ENCODE measurements at regions not wholly inside any gene's neighbourhood (a gene's known extent, or its start where the extent isn't known, plus 50 kb on each side); places are given as distances from the start of the nearest gene placed in this dataset.
"Not testable (repeated sequence)": the region's sequence is repeated elsewhere in the genome, so short reads cannot be mapped to it uniquely, and the experiment has no call there.

DNA sequence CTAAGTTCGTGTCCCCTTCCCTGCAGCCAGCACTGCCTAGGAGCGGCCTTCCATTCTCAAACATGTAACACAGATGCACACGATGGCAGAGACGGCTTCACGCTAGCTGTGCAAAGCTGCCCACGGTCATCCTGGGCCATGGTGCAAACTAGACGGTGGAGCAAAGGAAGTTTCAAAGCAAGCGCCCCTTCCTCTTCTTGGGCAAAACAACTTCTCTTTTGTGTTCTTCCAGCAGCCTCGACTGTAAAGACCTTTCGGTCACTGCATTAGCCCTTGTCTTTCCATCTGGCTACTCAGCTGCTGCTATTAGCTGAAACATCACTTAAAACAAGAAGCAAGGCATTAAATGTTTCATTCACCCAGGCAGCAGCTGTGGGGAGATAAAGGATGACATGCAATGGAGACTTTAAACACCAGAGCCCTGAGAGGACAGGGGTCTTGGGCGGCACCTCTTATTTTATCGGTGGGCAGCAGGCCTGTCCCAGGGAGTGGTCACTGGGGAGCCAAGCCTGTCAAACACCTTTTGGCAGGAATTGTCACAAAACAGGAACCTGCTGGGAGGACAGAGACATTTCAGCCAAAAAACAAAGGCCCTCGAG, 214.8 kb downstream of the KLF6 start:
- no peak overlapping the region for H3K4me3 ChIP-seq (ENCODE audit: low read depth in 1 of 2, low read length in 2 of 2)
- H3K9me3 ChIP-seq (ENCODE audit: control insufficient read depth in 1 of 2, low read length in 2 of 2): no peaks in the 10 kb centered on the region
- H3K4me1 ChIP-seq (ENCODE audit: control insufficient read depth in 1 of 2, insufficient read depth in 2 of 2, low read length in 2 of 2): no peaks in the 10 kb centered on the region
- no peaks in the 10 kb centered on the region for H3K27me3 ChIP-seq (ENCODE audit: control insufficient read depth in 1 of 2, insufficient read depth in 2 of 2, low read length in 2 of 2)
- no peak overlapping the region for H3K9ac ChIP-seq (ENCODE audit: low read depth in 1 of 2, low read length in 2 of 2)
- H3K27ac ChIP-seq (ENCODE audit: low read depth, low read length): no peak overlapping the region
- H3K36me3 ChIP-seq (ENCODE audit: control insufficient read depth in 1 of 2, insufficient read depth in 2 of 2, low read length in 2 of 2): no peaks in the 10 kb centered on the region

DNA sequence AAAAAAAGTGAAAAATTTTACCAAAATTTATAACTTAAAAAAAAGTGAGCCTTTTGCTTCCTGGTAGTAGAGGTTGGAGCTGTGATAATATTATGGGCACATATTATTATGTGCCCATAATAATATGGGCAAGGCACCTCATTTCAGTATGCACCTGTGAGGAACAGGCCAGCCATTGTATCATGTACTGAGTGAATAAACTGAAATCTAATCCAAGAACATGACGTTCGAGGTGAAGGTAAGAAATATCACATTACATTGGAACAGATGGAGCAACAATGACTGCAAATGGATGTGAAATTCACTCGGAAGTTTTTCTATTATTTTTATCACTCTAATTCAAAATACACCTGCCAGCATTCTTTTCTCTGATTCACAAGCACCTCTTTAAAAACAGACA, 216.0 kb downstream of the KLF6 start:
- no peaks in the 10 kb centered on the region for H3K36me3 ChIP-seq (ENCODE audit: control insufficient read depth in 1 of 2, insufficient read depth in 2 of 2, low read length in 2 of 2)
- no peaks in the 10 kb centered on the region for H3K27me3 ChIP-seq (ENCODE audit: control insufficient read depth in 1 of 2, insufficient read depth in 2 of 2, low read length in 2 of 2)
- H3K9me3 ChIP-seq (ENCODE audit: control insufficient read depth in 1 of 2, low read length in 2 of 2): no peaks in the 10 kb centered on the region
- no peaks in the 10 kb centered on the region for H3K4me1 ChIP-seq (ENCODE audit: control insufficient read depth in 1 of 2, insufficient read depth in 2 of 2, low read length in 2 of 2)
- H3K9ac ChIP-seq (ENCODE audit: low read depth in 1 of 2, low read length in 2 of 2): no peak overlapping the region
- H3K4me3 ChIP-seq (ENCODE audit: low read depth in 1 of 2, low read length in 2 of 2): no peak overlapping the region
- no peak overlapping the region for H3K27ac ChIP-seq (ENCODE audit: low read depth, low read length)

DNA sequence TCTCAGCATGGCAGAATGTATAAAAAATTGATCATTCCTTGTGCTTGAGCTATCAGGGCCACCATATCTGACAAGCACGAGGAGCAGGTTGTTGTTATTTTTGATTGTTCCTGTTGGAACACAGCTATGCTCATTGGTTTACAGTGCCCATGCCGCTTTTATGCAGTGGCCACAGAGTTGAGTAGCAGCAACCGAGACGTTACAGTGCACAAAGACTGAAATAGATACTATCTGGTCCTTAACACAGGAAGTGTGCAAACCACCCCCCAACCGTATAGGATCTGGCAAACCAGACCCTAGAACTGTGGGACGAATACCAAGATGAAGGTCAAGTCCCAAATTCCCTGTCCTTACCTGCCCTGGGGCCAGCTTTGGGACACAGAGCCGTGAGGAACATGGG, 216.6 kb downstream of the KLF6 start:
- Histone ChIP-seq H3K27me3 (ENCODE audit: control insufficient read depth in 1 of 2, insufficient read depth in 2 of 2, low read length in 2 of 2) (no peaks in the 10 kb centered on the region), H3K27ac (ENCODE audit: low read depth, low read length) (no peak overlapping the region), H3K9me3 (ENCODE audit: control insufficient read depth in 1 of 2, low read length in 2 of 2) (no peaks in the 10 kb centered on the region), H3K4me1 (ENCODE audit: control insufficient read depth in 1 of 2, insufficient read depth in 2 of 2, low read length in 2 of 2) (no peaks in the 10 kb centered on the region), H3K9ac (ENCODE audit: low read depth in 1 of 2, low read length in 2 of 2) (no peak overlapping the region), H3K36me3 (ENCODE audit: control insufficient read depth in 1 of 2, insufficient read depth in 2 of 2, low read length in 2 of 2) (no peaks in the 10 kb centered on the region), H3K4me3 (ENCODE audit: low read depth in 1 of 2, low read length in 2 of 2) (no peak overlapping the region)

DNA sequence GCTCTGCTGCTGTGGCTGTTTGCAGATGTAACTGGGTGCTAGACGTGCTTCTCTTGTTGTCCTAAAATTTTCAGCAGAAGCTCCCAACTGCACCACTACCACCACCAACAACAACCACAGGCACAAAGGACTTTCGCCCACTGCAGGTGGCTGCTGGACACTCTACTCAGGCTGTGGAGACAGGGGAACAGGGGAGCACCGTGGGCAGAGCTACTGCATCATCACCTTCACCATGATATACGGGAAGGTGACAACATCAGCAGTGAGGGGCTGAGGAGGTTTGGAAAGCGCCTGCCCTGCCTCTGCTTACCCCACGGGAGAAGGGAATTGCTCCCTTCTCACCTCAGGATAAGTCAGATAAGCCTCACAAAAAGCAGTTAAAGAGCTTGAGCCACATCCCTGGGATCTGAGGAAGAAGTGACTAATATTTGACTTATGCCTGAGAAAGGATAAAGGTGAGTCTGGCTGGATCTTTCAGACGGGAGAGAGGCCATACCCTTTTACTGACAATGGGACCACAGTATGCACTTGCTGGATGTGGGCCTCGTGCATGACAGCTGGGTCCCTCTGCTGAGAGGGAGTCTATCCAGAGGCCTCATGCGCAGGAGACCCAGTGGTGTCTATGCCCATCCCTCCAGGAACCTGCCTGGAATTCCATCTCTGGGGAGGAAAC, 217.6 kb downstream of the KLF6 start:
- H3K4me3 ChIP-seq (ENCODE audit: low read depth in 1 of 2, low read length in 2 of 2): no peak overlapping the region
- no peaks in the 10 kb centered on the region for H3K9me3 ChIP-seq (ENCODE audit: control insufficient read depth in 1 of 2, low read length in 2 of 2)
- no peaks in the 10 kb centered on the region for H3K4me1 ChIP-seq (ENCODE audit: control insufficient read depth in 1 of 2, insufficient read depth in 2 of 2, low read length in 2 of 2)
- H3K27ac ChIP-seq (ENCODE audit: low read depth, low read length): no peak overlapping the region
- no peaks in the 10 kb centered on the region for H3K27me3 ChIP-seq (ENCODE audit: control insufficient read depth in 1 of 2, insufficient read depth in 2 of 2, low read length in 2 of 2)
- no peak overlapping the region for H3K9ac ChIP-seq (ENCODE audit: low read depth in 1 of 2, low read length in 2 of 2)
- no peaks in the 10 kb centered on the region for H3K36me3 ChIP-seq (ENCODE audit: control insufficient read depth in 1 of 2, insufficient read depth in 2 of 2, low read length in 2 of 2)

DNA sequence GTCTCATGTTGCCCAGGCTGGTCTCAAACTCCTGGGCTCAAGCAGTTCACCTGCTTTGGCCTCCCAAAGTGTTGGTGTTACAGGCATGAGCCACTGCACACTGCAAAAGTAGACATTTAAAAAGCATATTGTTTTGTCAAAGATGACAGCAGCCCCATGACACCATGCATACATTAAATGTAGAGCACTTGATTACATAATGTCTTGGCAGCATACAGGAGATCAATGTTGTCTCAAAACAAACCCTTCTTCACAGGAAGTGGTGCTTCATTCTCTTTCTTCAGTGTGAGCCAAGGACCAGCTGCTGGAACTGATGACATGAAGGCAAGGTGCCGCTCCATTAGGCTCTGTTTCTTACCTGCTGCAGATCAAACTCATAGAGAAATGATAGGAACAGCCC, 218.4 kb downstream of the KLF6 start:
- no peaks in the 10 kb centered on the region for H3K27me3 ChIP-seq (ENCODE audit: control insufficient read depth in 1 of 2, insufficient read depth in 2 of 2, low read length in 2 of 2)
- H3K36me3 ChIP-seq (ENCODE audit: control insufficient read depth in 1 of 2, insufficient read depth in 2 of 2, low read length in 2 of 2): no peaks in the 10 kb centered on the region
- H3K27ac ChIP-seq (ENCODE audit: low read depth, low read length): no peak overlapping the region
- no peaks in the 10 kb centered on the region for H3K9me3 ChIP-seq (ENCODE audit: control insufficient read depth in 1 of 2, low read length in 2 of 2)
- H3K4me3 ChIP-seq (ENCODE audit: low read depth in 1 of 2, low read length in 2 of 2): no peak overlapping the region
- no peaks in the 10 kb centered on the region for H3K4me1 ChIP-seq (ENCODE audit: control insufficient read depth in 1 of 2, insufficient read depth in 2 of 2, low read length in 2 of 2)
- H3K9ac ChIP-seq (ENCODE audit: low read depth in 1 of 2, low read length in 2 of 2): no peak overlapping the region

DNA sequence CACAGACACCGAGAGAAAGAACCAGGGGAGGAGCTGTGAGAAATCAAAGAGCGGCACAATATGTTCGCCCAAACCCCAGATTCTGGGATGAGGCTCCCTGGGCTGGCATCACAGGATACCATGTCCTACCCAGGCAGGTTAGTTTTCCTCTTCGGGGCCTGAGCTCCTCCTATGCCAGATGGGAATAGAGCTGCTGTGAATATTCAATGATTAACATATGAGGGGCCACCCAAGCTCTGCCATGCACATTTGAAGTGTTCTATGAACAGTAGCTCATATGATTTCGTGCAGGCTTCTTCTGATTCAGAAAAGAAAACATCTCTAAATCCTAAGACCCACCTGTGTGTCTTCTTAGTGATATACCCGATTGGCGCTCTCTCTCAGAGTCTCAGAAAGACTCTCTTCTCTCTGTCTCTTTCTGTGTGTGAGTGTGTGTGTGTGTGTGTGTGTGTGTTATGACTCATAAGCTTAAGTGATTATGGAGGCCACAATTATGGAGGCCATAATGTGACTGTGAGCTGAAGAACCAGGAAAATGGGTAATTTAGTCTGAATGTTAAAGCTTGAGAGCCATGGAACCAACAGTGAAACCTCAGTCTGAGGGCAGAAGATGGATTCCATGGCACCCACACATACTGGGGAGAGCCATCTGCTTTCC, 220.5 kb downstream of the KLF6 start:
- Histone ChIP-seq H3K27ac (ENCODE audit: low read depth, low read length) (no peak overlapping the region), H3K27me3 (ENCODE audit: control insufficient read depth in 1 of 2, insufficient read depth in 2 of 2, low read length in 2 of 2) (no peaks in the 10 kb centered on the region), H3K9ac (ENCODE audit: low read depth in 1 of 2, low read length in 2 of 2) (no peak overlapping the region), H3K9me3 (ENCODE audit: control insufficient read depth in 1 of 2, low read length in 2 of 2) (no peaks in the 10 kb centered on the region), H3K4me3 (ENCODE audit: low read depth in 1 of 2, low read length in 2 of 2) (no peak overlapping the region), H3K36me3 (ENCODE audit: control insufficient read depth in 1 of 2, insufficient read depth in 2 of 2, low read length in 2 of 2) (no peaks in the 10 kb centered on the region), H3K4me1 (ENCODE audit: control insufficient read depth in 1 of 2, insufficient read depth in 2 of 2, low read length in 2 of 2) (no peaks in the 10 kb centered on the region)

DNA sequence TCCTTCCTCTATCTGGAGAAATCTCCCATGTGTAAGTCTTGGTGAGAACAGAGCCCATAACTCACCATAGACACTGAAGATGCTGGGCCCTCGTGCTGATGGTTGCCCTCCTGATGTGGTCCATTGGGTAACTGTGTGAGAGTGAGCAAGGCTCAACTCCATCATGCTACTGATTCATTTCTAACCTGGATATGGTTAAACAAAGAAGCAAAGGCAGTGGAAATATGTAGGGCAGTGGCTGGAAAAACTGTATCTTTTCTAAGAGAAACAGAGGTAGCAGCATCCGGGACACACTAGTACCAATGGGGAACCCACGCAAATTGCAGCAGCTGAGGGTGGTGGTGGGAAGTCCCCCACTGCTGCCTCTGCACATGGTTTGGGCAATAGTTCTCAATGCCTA, 221.7 kb downstream of the KLF6 start:
- H3K27ac ChIP-seq (ENCODE audit: low read depth, low read length): no peak overlapping the region
- H3K27me3 ChIP-seq (ENCODE audit: control insufficient read depth in 1 of 2, insufficient read depth in 2 of 2, low read length in 2 of 2): no peaks in the 10 kb centered on the region
- no peaks in the 10 kb centered on the region for H3K9me3 ChIP-seq (ENCODE audit: control insufficient read depth in 1 of 2, low read length in 2 of 2)
- H3K4me1 ChIP-seq (ENCODE audit: control insufficient read depth in 1 of 2, insufficient read depth in 2 of 2, low read length in 2 of 2): no peaks in the 10 kb centered on the region
- no peak overlapping the region for H3K9ac ChIP-seq (ENCODE audit: low read depth in 1 of 2, low read length in 2 of 2)
- H3K36me3 ChIP-seq (ENCODE audit: control insufficient read depth in 1 of 2, insufficient read depth in 2 of 2, low read length in 2 of 2): no peaks in the 10 kb centered on the region
- H3K4me3 ChIP-seq (ENCODE audit: low read depth in 1 of 2, low read length in 2 of 2): no peak overlapping the region

DNA sequence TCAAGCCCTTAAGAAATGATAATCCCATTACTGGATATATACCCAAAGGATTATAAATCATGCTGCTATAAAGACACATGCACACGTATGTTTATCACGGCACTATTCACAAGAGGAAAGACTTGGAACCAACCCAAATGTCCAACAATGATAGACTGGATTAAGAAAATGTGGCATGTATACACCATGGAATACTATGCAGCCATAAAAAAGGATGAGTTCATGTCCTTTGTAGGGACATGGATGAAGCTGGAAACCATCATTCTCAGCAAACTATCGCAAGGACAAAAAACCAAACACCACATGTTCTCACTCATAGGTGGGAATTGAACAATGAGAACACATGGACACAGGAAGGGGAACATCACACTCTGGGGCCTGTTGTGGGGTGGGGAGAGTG, 224.4 kb downstream of the KLF6 start:
- H3K4me1 ChIP-seq (ENCODE audit: control insufficient read depth in 1 of 2, insufficient read depth in 2 of 2, low read length in 2 of 2); H3K36me3 ChIP-seq (ENCODE audit: control insufficient read depth in 1 of 2, insufficient read depth in 2 of 2, low read length in 2 of 2); H3K27me3 ChIP-seq (ENCODE audit: control insufficient read depth in 1 of 2, insufficient read depth in 2 of 2, low read length in 2 of 2); H3K4me3 ChIP-seq (ENCODE audit: low read depth in 1 of 2, low read length in 2 of 2); H3K9me3 ChIP-seq (ENCODE audit: control insufficient read depth in 1 of 2, low read length in 2 of 2); H3K27ac ChIP-seq (ENCODE audit: low read depth, low read length); H3K9ac ChIP-seq (ENCODE audit: low read depth in 1 of 2, low read length in 2 of 2): not testable (repeated sequence)

DNA sequence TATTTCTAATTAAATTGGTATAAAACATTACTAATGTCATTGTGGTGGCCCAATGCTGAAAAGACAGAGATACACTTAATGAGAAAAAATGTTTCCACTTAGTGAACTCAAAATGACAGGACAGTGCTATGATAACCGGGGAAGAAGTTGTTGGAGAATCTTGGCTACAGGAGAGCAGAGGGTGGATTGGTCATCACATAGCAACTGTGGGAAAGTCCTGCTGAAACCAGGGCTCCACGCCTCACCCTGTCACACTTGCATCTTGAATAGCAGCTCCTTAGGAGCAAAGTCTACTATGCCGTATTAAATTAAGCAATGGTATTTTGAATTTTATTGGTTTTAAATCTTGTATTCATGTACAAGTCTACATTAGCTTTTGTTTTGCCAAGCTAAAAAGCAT, 225.5 kb downstream of the KLF6 start:
- Histone ChIP-seq H3K9ac (ENCODE audit: low read depth in 1 of 2, low read length in 2 of 2) (no peak overlapping the region), H3K9me3 (ENCODE audit: control insufficient read depth in 1 of 2, low read length in 2 of 2) (no peaks in the 10 kb centered on the region), H3K27ac (ENCODE audit: low read depth, low read length) (no peak overlapping the region), H3K4me3 (ENCODE audit: low read depth in 1 of 2, low read length in 2 of 2) (no peak overlapping the region), H3K36me3 (ENCODE audit: control insufficient read depth in 1 of 2, insufficient read depth in 2 of 2, low read length in 2 of 2) (no peaks in the 10 kb centered on the region), H3K27me3 (ENCODE audit: control insufficient read depth in 1 of 2, insufficient read depth in 2 of 2, low read length in 2 of 2) (no peaks in the 10 kb centered on the region), H3K4me1 (ENCODE audit: control insufficient read depth in 1 of 2, insufficient read depth in 2 of 2, low read length in 2 of 2) (no peaks in the 10 kb centered on the region)

DNA sequence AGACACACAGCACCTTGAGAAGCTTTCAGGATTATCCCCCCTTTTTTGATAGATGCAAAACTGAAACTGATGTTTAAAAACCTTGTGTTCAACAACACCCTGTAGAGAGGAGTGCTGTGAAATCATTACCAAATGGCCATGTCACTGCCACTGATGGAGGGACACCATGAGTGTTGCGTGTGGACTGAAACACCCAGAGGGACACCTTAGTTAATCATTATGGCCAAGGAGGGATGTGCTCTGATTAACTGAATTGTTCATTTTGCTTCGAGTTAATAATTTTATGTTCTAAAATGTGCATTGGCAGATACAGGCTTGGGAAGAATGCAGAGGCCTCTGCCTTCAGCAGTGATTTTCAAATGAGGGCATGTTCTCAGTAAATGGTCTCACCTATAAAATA, 226.0 kb downstream of the KLF6 start:
- H3K4me3 ChIP-seq (ENCODE audit: low read depth in 1 of 2, low read length in 2 of 2): no peak overlapping the region
- H3K4me1 ChIP-seq (ENCODE audit: control insufficient read depth in 1 of 2, insufficient read depth in 2 of 2, low read length in 2 of 2): no peaks in the 10 kb centered on the region
- no peaks in the 10 kb centered on the region for H3K36me3 ChIP-seq (ENCODE audit: control insufficient read depth in 1 of 2, insufficient read depth in 2 of 2, low read length in 2 of 2)
- no peaks in the 10 kb centered on the region for H3K9me3 ChIP-seq (ENCODE audit: control insufficient read depth in 1 of 2, low read length in 2 of 2)
- H3K9ac ChIP-seq (ENCODE audit: low read depth in 1 of 2, low read length in 2 of 2): no peak overlapping the region
- H3K27me3 ChIP-seq (ENCODE audit: control insufficient read depth in 1 of 2, insufficient read depth in 2 of 2, low read length in 2 of 2): no peaks in the 10 kb centered on the region
- H3K27ac ChIP-seq (ENCODE audit: low read depth, low read length): no peak overlapping the region

Data from duodenal mucosa (tissue), 2 donors.